Trophoblast cell (in vitro differentiated cells and primary cell): ENCODE measurements at regions not wholly inside any gene's neighbourhood (a gene's known extent, or its start where the extent isn't known, plus 50 kb on each side); places are given as distances from the start of the nearest gene placed in this dataset.
"Not testable (repeated sequence)": the region's sequence is repeated elsewhere in the genome, so short reads cannot be mapped to it uniquely, and the experiment has no call there.

ENCODE experiments used
- DNase-seq, 2 donors: peaks; one replicate each; pipeline ENCODE4 v3.0.0-alpha.2; 2016
- H2AFZ ChIP-seq: 2 replicates; pipeline ENCODE4 v1.6.1; 2013; ENCODE audit warnings: low read length, moderate library complexity, mild to moderate bottlenecking; ENCODE audit not compliant: insufficient read depth, poor library complexity
- H2AK5ac ChIP-seq: 2 replicates; pipeline ENCODE4 v1.6.1; 2013; ENCODE audit warnings: mild to moderate bottlenecking, low read length
- H2BK120ac ChIP-seq: 2 replicates; pipeline ENCODE4 v1.6.1; 2013; ENCODE audit warnings: low read length, mild to moderate bottlenecking, moderate library complexity; ENCODE audit not compliant: insufficient read depth, poor library complexity
- H2BK12ac ChIP-seq: 2 replicates; pipeline ENCODE4 v1.6.1; 2013; ENCODE audit warnings: mild to moderate bottlenecking, low read length, moderate library complexity
- H2BK5ac ChIP-seq: 2 replicates; pipeline ENCODE4 v1.6.1; 2013; ENCODE audit warnings: low read length, low read depth, moderate library complexity, mild to moderate bottlenecking; ENCODE audit not compliant: poor library complexity
- H3K14ac ChIP-seq: 2 replicates; pipeline ENCODE4 v1.6.1; 2013; ENCODE audit warnings: mild to moderate bottlenecking, low read length
- H3K18ac ChIP-seq: 2 replicates; pipeline ENCODE4 v1.6.1; 2013; ENCODE audit warnings: mild to moderate bottlenecking, low read length
- H3K23ac ChIP-seq: 2 replicates; pipeline ENCODE4 v1.6.1; 2013; ENCODE audit warnings: low read length
- H3K27ac ChIP-seq: 2 replicates; pipeline ENCODE4 v1.5.1; 2013; ENCODE audit warnings: low read depth, mild to moderate bottlenecking, inconsistent platforms, low read length, moderate library complexity
- H3K27me3 ChIP-seq: 2 replicates; pipeline ENCODE4 v1.6.1; 2013; ENCODE audit warnings: inconsistent platforms, mild to moderate bottlenecking, low read length, moderate library complexity; ENCODE audit not compliant: insufficient read depth
- H3K36me3 ChIP-seq, 2 experiments: 1 replicate in 1 of 2; 2 replicates in 1 of 2; pipeline ENCODE4 v1.6.1; 2013; ENCODE audit warnings: low read length in 2 of 2, mild to moderate bottlenecking in 2 of 2, moderate library complexity in 1 of 2; ENCODE audit not compliant: insufficient read depth in 2 of 2, control insufficient read depth in 1 of 2
- H3K4ac ChIP-seq: 2 replicates; pipeline ENCODE4 v1.6.1; 2013; ENCODE audit warnings: low read depth, mild to moderate bottlenecking, low read length, moderate library complexity
- H3K4me1 ChIP-seq, 2 experiments: 1 replicate in 1 of 2; 2 replicates in 1 of 2; pipeline ENCODE4 v1.6.1; 2013; ENCODE audit warnings: low read length in 2 of 2, mild to moderate bottlenecking in 2 of 2, moderate library complexity in 1 of 2; ENCODE audit not compliant: insufficient read depth in 2 of 2, control insufficient read depth in 1 of 2
- H3K4me2 ChIP-seq: 2 replicates; pipeline ENCODE4 v1.6.1; 2013; ENCODE audit warnings: inconsistent platforms, mild to moderate bottlenecking, low read length, moderate library complexity
- H3K4me3 ChIP-seq: 2 replicates; pipeline ENCODE4 v1.5.1; 2013; ENCODE audit warnings: mild to moderate bottlenecking, low read depth, low read length, inconsistent platforms
- H3K79me1 ChIP-seq: one replicate; pipeline ENCODE4 v1.6.1; 2013; ENCODE audit warnings: low read length
- H3K79me2 ChIP-seq: 2 replicates; pipeline ENCODE4 v1.6.1; 2013; ENCODE audit warnings: low read length, mild to moderate bottlenecking; ENCODE audit not compliant: control insufficient read depth, insufficient read depth, poor library complexity
- H3K9ac ChIP-seq: 2 replicates; pipeline ENCODE4 v1.6.1; 2013; ENCODE audit warnings: mild to moderate bottlenecking, low read length
- H3K9me3 ChIP-seq: 2 replicates; pipeline ENCODE4 v1.6.1; 2013; ENCODE audit warnings: low read depth, mild to moderate bottlenecking, control low read depth, inconsistent platforms, low read length; ENCODE audit not compliant: insufficient read depth
- H4K12ac ChIP-seq: 2 replicates; pipeline ENCODE4 v1.6.1; 2013; ENCODE audit warnings: low read depth, mild to moderate bottlenecking, low read length, moderate library complexity
- H4K8ac ChIP-seq: 2 replicates; pipeline ENCODE4 v1.6.1; 2013; ENCODE audit warnings: low read depth, mild to moderate bottlenecking, low read length, moderate library complexity
- H4K91ac ChIP-seq: one replicate; pipeline ENCODE4 v1.6.1; 2013; ENCODE audit warnings: low read depth, mild to moderate bottlenecking, low read length, moderate library complexity
- WGBS: extraction: QIAGEN DNeasy Blood & Tissue Kit; methylation state at CpG from one replicate; pipeline ENCODE4 v1.1.7; 2013; ENCODE audit warnings: missing lambda C conversion rate; ENCODE audit not compliant: insufficient read length, insufficient coverage; ENCODE audit errors: extremely low coverage; 5-methylcytosine and 5-hydroxymethylcytosine counted together

GRCh38 chr19:30955112-30956104, 393.8 kb downstream of the TSHZ3 start:
- H3K4me3 ChIP-seq, result no peak overlapping the region
- no peak overlapping the region for H2AK5ac ChIP-seq

GRCh38 chr19:30944276-30944932, 404.8 kb downstream of the TSHZ3 start:
- not testable (repeated sequence) for H3K4me3 ChIP-seq, H3K79me2 ChIP-seq, H3K79me1 ChIP-seq, H4K8ac ChIP-seq, H3K18ac ChIP-seq, H3K23ac ChIP-seq, H2BK5ac ChIP-seq, DNase-seq, H3K36me3 ChIP-seq, H2AK5ac ChIP-seq, H2BK120ac ChIP-seq, H3K9ac ChIP-seq, H2BK12ac ChIP-seq, H4K91ac ChIP-seq, H4K12ac ChIP-seq, H3K27me3 ChIP-seq, H2AFZ ChIP-seq, H3K4me1 ChIP-seq, H3K14ac ChIP-seq, H3K4me2 ChIP-seq, H3K4ac ChIP-seq, H3K9me3 ChIP-seq, H3K27ac ChIP-seq
- WGBS, result no CpG with 5 or more reads among the region's 6 CpGs

More at GRCh38 chr19:30955112-30956104, 393.8 kb downstream of the TSHZ3 start:
- WGBS, result no CpG with 5 or more reads among the region's 12 CpGs
- no peak overlapping the region for H3K23ac ChIP-seq
- H4K8ac ChIP-seq, result no peak overlapping the region
- H3K79me2 ChIP-seq, result no peaks in the 10 kb centered on the region
- H2BK5ac ChIP-seq, result no peak overlapping the region
- H3K79me1 ChIP-seq, result no peaks in the 10 kb centered on the region
- H3K18ac ChIP-seq, result no peak overlapping the region
- no peak overlapping the region for H3K4me2 ChIP-seq
- H3K4ac ChIP-seq, result no peak overlapping the region
- H2AFZ ChIP-seq, result no peak overlapping the region
- no peaks in the 10 kb centered on the region for H3K4me1 ChIP-seq
- no peak overlapping the region for H2BK12ac ChIP-seq
- no peak overlapping the region for H2BK120ac ChIP-seq
- no peaks in the 10 kb centered on the region for H3K36me3 ChIP-seq
- H3K27me3 ChIP-seq, result no peaks in the 10 kb centered on the region
- no peak overlapping the region for H4K91ac ChIP-seq
- no peak overlapping the region for H4K12ac ChIP-seq
- no peaks in the 10 kb centered on the region for H3K9me3 ChIP-seq
- no peak overlapping the region for H3K9ac ChIP-seq
- H3K27ac ChIP-seq, result no peak overlapping the region
- DNase-seq, result no peak
- no peak overlapping the region for H3K14ac ChIP-seq

GRCh38 chr19:30943101-30943843, 406.0 kb downstream of the TSHZ3 start:
- Histone ChIP-seq H3K4ac (no peak overlapping the region), H3K27me3 (no peaks in the 10 kb centered on the region), H3K4me3 (no peak overlapping the region), H3K9ac (no peak overlapping the region), H3K9me3 (no peaks in the 10 kb centered on the region), H3K79me1 (no peaks in the 10 kb centered on the region), H2BK12ac (no peak overlapping the region), H2BK120ac (no peak overlapping the region), H2BK5ac (no peak overlapping the region), H3K4me2 (no peak overlapping the region), H3K23ac (no peak overlapping the region), H3K18ac (no peak overlapping the region), H3K36me3 (no peaks in the 10 kb centered on the region), H4K12ac (no peak overlapping the region), H4K8ac (no peak overlapping the region), H3K27ac (no peak overlapping the region), H3K4me1 (no peaks in the 10 kb centered on the region), H3K14ac (no peak overlapping the region), H2AK5ac (no peak overlapping the region), H4K91ac (no peak overlapping the region), H3K79me2 (no peaks in the 10 kb centered on the region), H2AFZ (no peak overlapping the region)
- no CpG with 5 or more reads among the region's 13 CpGs for WGBS
- DNase-seq, result no peak

GRCh38 chr19:30942636-30943035, 406.6 kb downstream of the TSHZ3 start:
- Histone ChIP-seq H2AK5ac (no peak overlapping the region), H3K4me2 (no peak overlapping the region), H3K9me3 (no peaks in the 10 kb centered on the region), H3K27ac (no peak overlapping the region), H2AFZ (no peak overlapping the region), H4K91ac (no peak overlapping the region), H3K4ac (no peak overlapping the region), H3K4me3 (no peak overlapping the region), H3K14ac (no peak overlapping the region), H2BK12ac (no peak overlapping the region), H2BK5ac (no peak overlapping the region), H3K36me3 (no peaks in the 10 kb centered on the region), H3K4me1 (no peaks in the 10 kb centered on the region), H3K18ac (no peak overlapping the region), H3K27me3 (no peaks in the 10 kb centered on the region), H3K9ac (no peak overlapping the region), H3K79me1 (no peaks in the 10 kb centered on the region), H3K23ac (no peak overlapping the region), H4K12ac (no peak overlapping the region), H3K79me2 (no peaks in the 10 kb centered on the region), H2BK120ac (no peak overlapping the region), H4K8ac (no peak overlapping the region)
- no CpG with 5 or more reads among the region's 3 CpGs for WGBS
- DNase-seq, result no peak
